ENCODE measurements at regions not wholly inside any gene's neighbourhood (a gene's known extent, or its start where the extent isn't known, plus 50 kb on each side); places are given as distances from the start of the nearest gene placed in this dataset.
"Not testable (repeated sequence)": the region's sequence is repeated elsewhere in the genome, so short reads cannot be mapped to it uniquely, and the experiment has no call there.

DNA sequence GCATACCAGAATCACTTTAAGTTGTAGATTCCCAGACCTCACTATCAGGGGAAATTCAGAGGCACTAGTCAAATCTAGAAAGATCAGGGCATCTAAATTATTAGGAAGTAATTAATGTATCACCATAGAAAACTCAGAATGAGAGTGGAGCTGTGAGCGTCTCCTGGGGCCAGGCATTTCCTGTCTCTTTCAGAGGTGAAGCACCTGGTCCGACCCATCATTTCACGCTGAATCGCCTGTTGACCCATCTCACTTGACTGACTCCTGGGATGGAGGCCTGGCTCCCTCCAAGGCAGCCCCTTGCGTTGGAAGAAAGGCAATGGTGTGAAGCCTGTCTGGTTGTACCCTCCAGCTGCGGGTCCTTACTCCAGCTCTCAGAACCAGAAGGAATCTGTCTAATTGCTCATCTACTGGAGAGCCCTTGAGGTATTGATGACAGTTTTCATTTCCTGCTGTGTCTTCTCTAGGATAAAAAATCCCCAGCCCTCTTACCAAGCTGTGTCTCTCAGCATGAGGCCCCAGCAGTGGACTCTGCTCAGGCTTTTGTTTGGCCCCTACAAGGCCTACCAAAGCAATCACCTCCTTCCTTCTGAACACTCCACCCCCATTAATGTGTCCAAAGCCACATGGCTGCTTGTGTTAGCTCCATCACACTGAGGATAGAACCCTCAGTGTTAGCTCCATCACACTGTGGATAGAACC, 93.2 kb upstream of the SYT13 start:
- ChIA-PET POLR2A (interaction anchor here (0.6 kb wide), 1 partner anchor 1723 kb away, joined by 3 read pairs; no protein-coding TSS in a partner anchor), CTCF (interaction anchor here (0.9 to 2.4 kb wide), 2 partner anchors 8 to 275 kb away, joined by 5 to 14 read pairs; no protein-coding TSS in a partner anchor)
- Histone ChIP-seq H3K4me3 (ENCODE audit: low read depth, low read length) (no peak overlapping the region), H3K9me3 (ENCODE audit: control insufficient read depth, insufficient read depth, low read length) (no peaks in the 10 kb centered on the region), H3K27me3 (ENCODE audit: control insufficient read depth, insufficient read depth, low read length) (peaks cover 9% of the 10 kb centered on the region), H3K27ac (ENCODE audit: low read depth, low read length) (no peak overlapping the region)
- no peak for DNase-seq (ENCODE audit: low read depth, low spot score)
- TF ChIP-seq, protein P1, sequence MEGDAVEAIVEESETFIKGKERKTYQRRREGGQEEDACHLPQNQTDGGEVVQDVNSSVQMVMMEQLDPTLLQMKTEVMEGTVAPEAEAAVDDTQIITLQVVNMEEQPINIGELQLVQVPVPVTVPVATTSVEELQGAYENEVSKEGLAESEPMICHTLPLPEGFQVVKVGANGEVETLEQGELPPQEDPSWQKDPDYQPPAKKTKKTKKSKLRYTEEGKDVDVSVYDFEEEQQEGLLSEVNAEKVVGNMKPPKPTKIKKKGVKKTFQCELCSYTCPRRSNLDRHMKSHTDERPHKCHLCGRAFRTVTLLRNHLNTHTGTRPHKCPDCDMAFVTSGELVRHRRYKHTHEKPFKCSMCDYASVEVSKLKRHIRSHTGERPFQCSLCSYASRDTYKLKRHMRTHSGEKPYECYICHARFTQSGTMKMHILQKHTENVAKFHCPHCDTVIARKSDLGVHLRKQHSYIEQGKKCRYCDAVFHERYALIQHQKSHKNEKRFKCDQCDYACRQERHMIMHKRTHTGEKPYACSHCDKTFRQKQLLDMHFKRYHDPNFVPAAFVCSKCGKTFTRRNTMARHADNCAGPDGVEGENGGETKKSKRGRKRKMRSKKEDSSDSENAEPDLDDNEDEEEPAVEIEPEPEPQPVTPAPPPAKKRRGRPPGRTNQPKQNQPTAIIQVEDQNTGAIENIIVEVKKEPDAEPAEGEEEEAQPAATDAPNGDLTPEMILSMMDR (IDR thresholded peaks at IDR 0.05; ENCODE audit: low read depth, low read length): no peak

DNA sequence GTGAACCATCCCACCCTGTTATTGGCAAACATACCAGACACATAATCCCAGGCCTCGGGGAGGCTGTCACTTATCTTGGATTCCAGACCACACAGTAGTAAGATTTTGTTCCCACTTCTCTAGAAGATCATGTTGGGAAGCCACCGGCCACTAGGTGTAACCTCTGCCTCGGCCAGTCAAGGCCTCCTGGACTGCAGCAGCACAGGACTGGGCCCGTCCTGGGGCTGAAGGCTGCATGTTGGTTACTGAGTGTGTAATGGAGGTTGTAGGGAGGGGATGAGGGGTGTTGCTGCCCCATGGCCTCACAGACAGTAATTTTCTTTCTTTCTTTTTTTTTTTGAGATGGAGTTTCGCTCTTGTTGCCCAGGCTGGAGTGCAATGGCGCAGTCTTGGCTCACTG, 92.4 kb upstream of the SYT13 start:
- CTCF ChIA-PET: no interaction called here
- TF ChIP-seq, protein P1 (IDR thresholded peaks at IDR 0.05; ENCODE audit: low read depth, low read length): no peak
- peaks cover 14% of the 10 kb centered on the region for H3K27me3 ChIP-seq (ENCODE audit: control insufficient read depth, insufficient read depth, low read length)
- no peak overlapping the region for H3K27ac ChIP-seq (ENCODE audit: low read depth, low read length)
- no peaks in the 10 kb centered on the region for H3K9me3 ChIP-seq (ENCODE audit: control insufficient read depth, insufficient read depth, low read length)
- POLR2A ChIA-PET: no interaction called here
- DNase-seq (ENCODE audit: low read depth, low spot score): no peak
- no peak overlapping the region for H3K4me3 ChIP-seq (ENCODE audit: low read depth, low read length)

DNA sequence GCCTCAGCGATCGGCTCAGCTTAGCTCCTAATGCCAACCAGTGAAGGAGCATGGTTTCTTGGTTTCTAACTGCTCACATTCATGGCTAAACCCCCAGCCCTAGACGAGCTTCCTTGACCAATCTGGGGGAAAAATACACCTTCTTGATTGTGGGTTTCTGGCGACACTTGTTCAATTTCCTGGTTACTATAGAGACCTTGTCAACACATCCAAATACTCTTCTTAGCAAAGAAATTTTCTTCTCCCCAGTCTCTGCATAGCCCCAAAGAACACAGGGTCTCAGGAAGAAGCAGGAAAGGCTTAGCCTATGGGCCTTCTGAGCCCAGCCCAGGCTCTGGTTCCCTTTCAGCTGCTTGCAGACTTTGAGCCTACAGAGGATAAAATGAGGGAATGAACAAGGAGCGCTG, 88.5 kb upstream of the SYT13 start:
- CTCF ChIA-PET: interaction anchor here (1.2 to 5.5 kb wide), 2 partner anchors 397 kb away, joined by 5 to 89 read pairs; no protein-coding TSS in a partner anchor

DNA sequence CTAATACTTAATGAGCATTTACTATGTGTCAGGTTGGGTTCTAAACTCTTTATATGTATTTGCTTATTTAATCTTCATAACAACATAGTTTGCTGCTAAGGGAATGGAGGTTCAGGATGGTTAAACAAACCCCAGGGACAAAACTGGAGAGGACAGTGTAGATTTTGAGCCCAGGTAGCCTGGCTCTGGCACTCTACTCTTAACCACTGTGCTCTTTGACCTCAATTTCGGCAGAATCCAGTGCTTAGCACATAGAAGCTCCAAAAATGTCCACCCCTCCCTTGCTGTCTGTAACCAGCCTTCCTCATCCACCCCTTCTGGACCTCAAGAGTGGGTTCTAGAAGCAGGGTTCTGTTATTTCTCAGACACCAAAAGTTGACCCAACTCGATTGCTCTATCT, 88.0 kb upstream of the SYT13 start:
- POLR2A ChIA-PET: no interaction called here
- no peak overlapping the region for H3K4me3 ChIP-seq (ENCODE audit: low read depth, low read length)
- TF ChIP-seq, protein P1 (IDR thresholded peaks at IDR 0.05; ENCODE audit: low read depth, low read length): no peak
- no peak overlapping the region for H3K27ac ChIP-seq (ENCODE audit: low read depth, low read length)
- H3K9me3 ChIP-seq (ENCODE audit: control insufficient read depth, insufficient read depth, low read length): no peaks in the 10 kb centered on the region
- no peak for DNase-seq (ENCODE audit: low read depth, low spot score)
- H3K27me3 ChIP-seq (ENCODE audit: control insufficient read depth, insufficient read depth, low read length): peaks cover 10% of the 10 kb centered on the region
- CTCF ChIA-PET: interaction anchor here (0.8 to 5.5 kb wide), 2 partner anchors 281 to 398 kb away, joined by 4 to 89 read pairs; no protein-coding TSS in a partner anchor

More for the DNA sequence above, 88.5 kb upstream of the SYT13 start:
- Histone ChIP-seq H3K27ac (ENCODE audit: low read depth, low read length) (no peak overlapping the region), H3K9me3 (ENCODE audit: control insufficient read depth, insufficient read depth, low read length) (no peaks in the 10 kb centered on the region), H3K27me3 (ENCODE audit: control insufficient read depth, insufficient read depth, low read length) (peaks cover 10% of the 10 kb centered on the region), H3K4me3 (ENCODE audit: low read depth, low read length) (no peak overlapping the region)
- DNase-seq (ENCODE audit: low read depth, low spot score): no peak
- TF ChIP-seq, protein P1 (IDR thresholded peaks at IDR 0.05; ENCODE audit: low read depth, low read length): no peak
- POLR2A ChIA-PET: no interaction called here

DNA sequence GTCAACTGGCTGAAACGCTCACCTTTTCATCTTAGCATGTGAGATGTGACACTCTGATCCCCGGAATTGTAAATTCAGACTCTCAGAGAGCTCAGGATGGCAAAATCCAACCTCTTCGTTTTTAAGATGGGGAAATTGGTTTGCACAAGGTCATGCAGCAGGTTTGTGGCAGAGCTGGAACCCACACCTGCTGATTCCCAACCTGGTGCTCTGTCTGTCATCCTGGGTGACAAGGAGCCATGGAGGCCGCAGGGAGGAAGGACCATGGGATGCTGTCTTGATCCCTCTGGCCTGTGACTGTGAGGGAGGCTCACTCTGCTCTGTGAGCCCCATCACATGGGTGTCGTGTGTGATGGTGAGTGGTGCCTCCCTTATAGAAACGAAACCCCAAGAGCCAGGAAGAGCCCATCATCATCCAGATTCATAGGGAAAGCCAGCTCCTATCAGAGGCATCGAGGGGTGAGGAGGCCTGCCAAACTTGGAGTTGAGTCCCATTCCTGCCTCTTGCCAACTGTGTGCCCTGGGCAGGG, 87.4 kb upstream of the SYT13 start:
- CTCF ChIA-PET: interaction anchor here (0.8 to 7.1 kb wide), 4 partner anchors 26 to 398 kb away, joined by 4 to 142 read pairs (median 50); no protein-coding TSS in a partner anchor
- Histone ChIP-seq H3K27ac (ENCODE audit: low read depth, low read length) (no peak overlapping the region), H3K9me3 (ENCODE audit: control insufficient read depth, insufficient read depth, low read length) (no peaks in the 10 kb centered on the region), H3K4me3 (ENCODE audit: low read depth, low read length) (no peak overlapping the region), H3K27me3 (ENCODE audit: control insufficient read depth, insufficient read depth, low read length) (peaks cover 10% of the 10 kb centered on the region)
- TF ChIP-seq, protein P1 (IDR thresholded peaks at IDR 0.05; ENCODE audit: low read depth, low read length): no peak
- POLR2A ChIA-PET: no interaction called here
- no peak for DNase-seq (ENCODE audit: low read depth, low spot score)

DNA sequence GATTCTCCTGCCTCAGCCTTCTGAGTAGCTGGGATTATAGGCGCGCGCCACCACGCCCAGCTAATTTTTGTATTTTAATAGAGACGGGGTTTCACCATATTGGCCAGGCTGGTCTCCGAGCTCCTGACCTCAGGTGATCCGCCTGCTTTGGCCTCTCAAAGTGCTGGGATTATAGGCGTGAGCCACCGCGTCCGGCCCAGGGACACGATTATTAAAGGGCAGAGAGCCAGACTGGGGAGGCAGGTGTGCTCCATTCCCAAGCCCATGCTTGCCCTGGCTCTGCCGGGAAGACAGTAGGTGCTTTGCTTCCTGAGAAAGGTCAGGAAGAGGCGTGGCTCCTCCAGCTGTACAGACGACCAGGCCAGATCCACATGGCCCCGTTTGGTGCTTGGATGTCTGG, 86.3 kb upstream of the SYT13 start:
- H3K9me3 ChIP-seq (ENCODE audit: control insufficient read depth, insufficient read depth, low read length); POLR2A ChIA-PET; H3K27ac ChIP-seq (ENCODE audit: low read depth, low read length); H3K4me3 ChIP-seq (ENCODE audit: low read depth, low read length); DNase-seq (ENCODE audit: low read depth, low spot score): not testable (repeated sequence)
- CTCF ChIA-PET: interaction anchor here (0.7 to 7.1 kb wide), 11 partner anchors 8 to 405 kb away, joined by 3 to 142 read pairs (median 9); no protein-coding TSS in a partner anchor
- peaks cover 12% of the 10 kb centered on the region for H3K27me3 ChIP-seq (ENCODE audit: control insufficient read depth, insufficient read depth, low read length)
